Neuronal stem cell (in vitro differentiated cells): ENCODE measurements at regions not wholly inside any gene's neighbourhood (a gene's known extent, or its start where the extent isn't known, plus 50 kb on each side); places are given as distances from the start of the nearest gene placed in this dataset.

Experiments used
- DNase-seq: peaks from one replicate; pipeline ENCODE4 v3.0.0-alpha.2; 2013; ENCODE audit warnings: low spot score
- H2AFZ ChIP-seq: one replicate; pipeline ENCODE4 v1.6.1; 2013; ENCODE audit warnings: mild to moderate bottlenecking, low read length, inconsistent platforms
- H2AK5ac ChIP-seq: 2 replicates; pipeline ENCODE4 v1.6.1; 2013; ENCODE audit warnings: low read depth, mild to moderate bottlenecking, inconsistent platforms, low read length, moderate library complexity, mixed read lengths
- H2BK120ac ChIP-seq: 2 replicates; pipeline ENCODE4 v1.6.1; 2013; ENCODE audit warnings: low read depth, mild to moderate bottlenecking, inconsistent platforms, low read length, moderate library complexity, mixed read lengths
- H2BK12ac ChIP-seq: one replicate; pipeline ENCODE4 v1.6.1; 2013; ENCODE audit warnings: low read length, inconsistent platforms
- H2BK15ac ChIP-seq: 2 replicates; pipeline ENCODE4 v1.6.1; 2013; ENCODE audit warnings: mild to moderate bottlenecking, low read length, inconsistent platforms, mixed read lengths
- H2BK5ac ChIP-seq: one replicate; pipeline ENCODE4 v1.6.1; 2013; ENCODE audit warnings: inconsistent platforms, mild to moderate bottlenecking, low read length, moderate library complexity
- H3K14ac ChIP-seq: one replicate; pipeline ENCODE4 v1.6.1; 2013; ENCODE audit warnings: low read length, inconsistent platforms
- H3K18ac ChIP-seq: 2 replicates; pipeline ENCODE4 v1.6.1; 2013; ENCODE audit warnings: low read length, inconsistent platforms
- H3K23ac ChIP-seq: 2 replicates; pipeline ENCODE4 v1.6.1; 2013; ENCODE audit warnings: low read depth, mild to moderate bottlenecking, mixed read lengths, low read length, inconsistent platforms; ENCODE audit not compliant: poor library complexity
- H3K27ac ChIP-seq: replicated peaks from 3 replicates; pipeline ENCODE4 v1.5.1; 2013; ENCODE audit warnings: low read length, inconsistent platforms
- H3K27me3 ChIP-seq, 3 experiments: 2 replicates each; pipeline ENCODE4 v1.6.1; 2013; ENCODE audit warnings: low read length in 3 of 3, mild to moderate bottlenecking in 2 of 3, inconsistent platforms in 1 of 3, low read depth in 1 of 3, mixed read lengths in 1 of 3, moderate library complexity in 1 of 3; ENCODE audit not compliant: control insufficient read depth in 3 of 3, insufficient read depth in 3 of 3
- H3K36me3 ChIP-seq, 2 donors: replicated peaks in 1 of 2; 2 replicates each; pipeline ENCODE4 v1.6.1; 2013; ENCODE audit warnings: low read length in 2 of 2; ENCODE audit not compliant: control insufficient read depth in 2 of 2, insufficient read depth in 2 of 2
- H3K4ac ChIP-seq: 2 replicates; pipeline ENCODE4 v1.6.1; 2013; ENCODE audit warnings: inconsistent platforms, mild to moderate bottlenecking, low read length, moderate library complexity
- H3K4me1 ChIP-seq, 2 donors: 1 replicate in 1 of 2; 2 replicates in 1 of 2; pipeline ENCODE4 v1.6.1; 2013; ENCODE audit warnings: low read length in 2 of 2, low read depth in 1 of 2; ENCODE audit not compliant: control insufficient read depth in 2 of 2, insufficient read depth in 1 of 2
- H3K4me2 ChIP-seq: one replicate; pipeline ENCODE4 v1.6.1; 2013; ENCODE audit warnings: mild to moderate bottlenecking, low read length, inconsistent platforms; ENCODE audit not compliant: insufficient read depth, poor library complexity, severe bottlenecking
- H3K4me3 ChIP-seq, 2 donors: 2 replicates each; pipeline ENCODE4 v1.5.1; 2013; ENCODE audit warnings: low read length in 2 of 2, mild to moderate bottlenecking in 2 of 2, inconsistent platforms in 1 of 2, moderate library complexity in 1 of 2
- H3K79me1 ChIP-seq: one replicate; pipeline ENCODE4 v1.6.1; 2013; ENCODE audit warnings: low read depth, mild to moderate bottlenecking, inconsistent platforms, low read length, moderate library complexity
- H3K9ac ChIP-seq: one replicate; pipeline ENCODE4 v1.6.1; 2013; ENCODE audit warnings: mild to moderate bottlenecking, low read depth, low read length, inconsistent platforms; ENCODE audit not compliant: poor library complexity
- H3K9me3 ChIP-seq, 2 donors: replicated peaks in 1 of 2; 2 replicates each; pipeline versions ENCODE3 to v1.6.1; 2013; ENCODE audit warnings: low read length in 2 of 2, mild to moderate bottlenecking in 2 of 2, inconsistent platforms in 1 of 2, low read depth in 1 of 2, mixed read lengths in 1 of 2, moderate library complexity in 1 of 2; ENCODE audit not compliant: control insufficient read depth in 2 of 2, insufficient read depth in 1 of 2
- H4K8ac ChIP-seq: one replicate; pipeline ENCODE4 v1.6.1; 2013; ENCODE audit warnings: low read depth, mild to moderate bottlenecking, inconsistent platforms, low read length, moderate library complexity
- H4K91ac ChIP-seq: one replicate; pipeline ENCODE4 v1.6.1; 2013; ENCODE audit warnings: low read length, low read depth, mild to moderate bottlenecking, inconsistent platforms; ENCODE audit not compliant: poor library complexity
- WGBS, 2 donors: extraction: QIAGEN DNeasy Blood & Tissue Kit; methylation state at CpG; one replicate each; pipeline ENCODE4 v1.1.7; 2013; ENCODE audit warnings: missing lambda C conversion rate in 2 of 2, mixed read lengths in 1 of 2; ENCODE audit not compliant: insufficient read length in 2 of 2, insufficient replicate concordance in 1 of 2; ENCODE audit errors: extremely low coverage in 2 of 2; 5-methylcytosine and 5-hydroxymethylcytosine counted together

DNA sequence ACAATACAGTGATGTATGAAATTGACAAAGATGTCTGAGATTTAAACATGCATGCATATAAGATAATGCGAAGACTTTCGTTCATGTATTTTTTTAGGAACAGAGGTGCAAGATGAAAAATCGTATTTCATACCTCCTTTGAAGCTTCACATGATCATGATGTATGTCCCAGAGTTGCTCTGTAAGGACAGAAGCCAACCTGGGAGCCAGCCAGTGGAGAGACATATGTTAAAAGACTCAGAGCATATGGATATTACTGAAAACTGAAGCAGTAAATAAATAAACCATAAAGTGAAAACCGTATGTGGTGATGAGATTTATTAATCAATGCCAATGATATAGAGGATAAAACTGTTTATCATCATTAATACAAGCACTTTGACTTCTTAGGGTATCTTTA lies 424.4 kb upstream of the NETO1 start:
- Histone ChIP-seq H3K4me2 (no peak overlapping the region), H3K79me1 (no peaks in the 10 kb centered on the region), H2BK15ac (no peak overlapping the region), H3K4me1 (no peaks in the 10 kb centered on the region), H4K91ac (no peak overlapping the region), H3K23ac (no peak overlapping the region), H3K14ac (no peak overlapping the region), H3K9me3 (no peaks in the 10 kb centered on the region), H3K27ac (no peak overlapping the region), H3K4ac (no peak overlapping the region), H2BK5ac (no peak overlapping the region), H3K27me3 (no peaks in the 10 kb centered on the region), H3K9ac (no peak overlapping the region), H4K8ac (no peak overlapping the region), H2BK12ac (no peak overlapping the region), H2AFZ (no peak overlapping the region), H2BK120ac (no peak overlapping the region), H3K4me3 (no peak overlapping the region), H3K36me3 (no peaks in the 10 kb centered on the region), H2AK5ac (no peak overlapping the region), H3K18ac (no peak overlapping the region)
- no peak for DNase-seq
- no CpG with 5 or more reads among the region's 4 CpGs for WGBS, 2 donors

DNA sequence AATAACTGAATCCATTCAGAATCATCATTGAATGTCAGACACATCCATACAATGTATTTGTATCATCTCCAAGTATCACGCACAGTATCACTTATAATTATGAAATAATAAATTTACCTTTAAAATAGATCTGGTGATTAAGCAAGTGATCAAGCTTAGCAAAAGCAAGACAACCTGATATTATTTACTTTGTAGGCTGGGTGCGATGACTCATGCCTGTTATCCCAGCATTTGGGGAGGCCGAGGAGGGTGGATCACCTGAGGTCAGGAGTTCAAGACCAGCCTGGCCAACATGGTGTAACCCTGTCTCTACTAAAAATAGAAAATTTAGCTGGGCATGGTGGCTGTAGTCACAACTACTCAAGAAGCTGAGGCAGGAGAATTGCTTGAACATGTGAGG lies 421.0 kb upstream of the NETO1 start:
- H2BK5ac ChIP-seq = no peak overlapping the region
- H3K9ac ChIP-seq = no peak overlapping the region
- no peak overlapping the region for H2BK12ac ChIP-seq
- no peak overlapping the region for H3K4me3 ChIP-seq
- H3K27me3 ChIP-seq = peaks cover 0 to 1% (median 0%) of the 10 kb centered on the region in 3 experiments
- H3K9me3 ChIP-seq = no peaks in the 10 kb centered on the region
- no peak overlapping the region for H3K4me2 ChIP-seq
- no peaks in the 10 kb centered on the region for H3K79me1 ChIP-seq
- H3K18ac ChIP-seq = no peak overlapping the region
- no peaks in the 10 kb centered on the region for H3K4me1 ChIP-seq
- no peak overlapping the region for H2BK120ac ChIP-seq
- no peak overlapping the region for H3K4ac ChIP-seq
- no peak overlapping the region for H3K14ac ChIP-seq
- H4K8ac ChIP-seq = no peak overlapping the region
- H4K91ac ChIP-seq = no peak overlapping the region
- no peaks in the 10 kb centered on the region for H3K36me3 ChIP-seq
- no peak overlapping the region for H3K23ac ChIP-seq
- no peak for DNase-seq
- H2AK5ac ChIP-seq = no peak overlapping the region
- H2BK15ac ChIP-seq = no peak overlapping the region
- no peak overlapping the region for H3K27ac ChIP-seq
- no CpG with 5 or more reads among the region's 3 CpGs for WGBS, 2 donors
- H2AFZ ChIP-seq = no peak overlapping the region

DNA sequence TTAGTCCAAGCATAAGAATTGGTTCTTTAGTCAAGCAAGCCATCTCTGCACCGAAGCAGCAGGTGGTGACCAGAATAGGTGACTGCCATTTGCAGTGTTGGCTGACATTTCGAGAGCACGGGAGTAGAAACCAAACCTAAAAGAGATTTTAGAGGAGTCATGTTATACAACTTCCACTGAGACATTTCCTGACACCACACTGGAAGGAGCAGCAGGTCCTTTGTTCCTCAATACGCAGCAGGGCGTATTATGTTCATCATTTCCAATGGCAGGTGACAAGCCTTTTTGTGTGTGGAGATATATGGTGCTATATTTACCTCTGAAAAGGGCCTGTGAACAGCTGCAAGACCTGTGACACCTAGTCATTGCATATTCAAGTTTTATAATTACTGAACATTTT lies 418.8 kb upstream of the NETO1 start:
- H3K79me1 ChIP-seq = no peaks in the 10 kb centered on the region
- H3K9ac ChIP-seq = no peak overlapping the region
- no peak overlapping the region for H4K91ac ChIP-seq
- H3K4ac ChIP-seq = no peak overlapping the region
- H3K9me3 ChIP-seq = no peaks in the 10 kb centered on the region
- no peaks in the 10 kb centered on the region for H3K4me1 ChIP-seq
- H2AFZ ChIP-seq = no peak overlapping the region
- no peak overlapping the region for H3K27ac ChIP-seq
- no peak overlapping the region for H3K4me2 ChIP-seq
- H3K36me3 ChIP-seq = no peaks in the 10 kb centered on the region
- no peak overlapping the region for H3K18ac ChIP-seq
- H2BK15ac ChIP-seq = no peak overlapping the region
- H2AK5ac ChIP-seq = no peak overlapping the region
- H3K14ac ChIP-seq = no peak overlapping the region
- peaks cover 0 to 1% (median 0%) of the 10 kb centered on the region in 3 experiments for H3K27me3 ChIP-seq
- H2BK12ac ChIP-seq = no peak overlapping the region
- no peak overlapping the region for H3K23ac ChIP-seq
- WGBS, 2 donors = no CpG with 5 or more reads among the region's 5 CpGs
- no peak overlapping the region for H2BK5ac ChIP-seq
- no peak overlapping the region for H2BK120ac ChIP-seq
- no peak for DNase-seq
- no peak overlapping the region for H4K8ac ChIP-seq
- H3K4me3 ChIP-seq = no peak overlapping the region

DNA sequence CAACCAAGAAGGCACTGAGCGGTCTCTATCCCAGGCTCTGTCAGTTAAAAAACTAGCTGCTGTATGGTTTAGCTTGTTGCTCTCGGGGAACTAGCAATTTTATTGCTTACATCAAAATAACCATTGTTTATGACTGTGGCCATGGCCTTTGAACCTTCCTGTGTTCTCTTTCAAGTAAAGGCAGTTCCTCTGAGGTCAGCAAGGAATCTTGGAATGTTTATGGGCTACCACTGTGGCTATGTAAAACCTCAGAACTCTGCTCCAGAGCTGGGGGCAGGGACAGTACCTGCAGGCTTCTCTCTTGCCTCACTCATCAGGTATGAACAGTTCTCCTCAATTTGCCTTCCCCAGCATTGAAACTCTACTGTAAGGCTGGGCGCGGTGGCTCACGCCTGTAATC lies 416.0 kb upstream of the NETO1 start:
- H3K9ac ChIP-seq = no peak overlapping the region
- no peak overlapping the region for H3K14ac ChIP-seq
- no peak overlapping the region for H3K27ac ChIP-seq
- H3K36me3 ChIP-seq = no peaks in the 10 kb centered on the region
- H2AK5ac ChIP-seq = no peak overlapping the region
- no peak overlapping the region for H3K23ac ChIP-seq
- H2BK5ac ChIP-seq = no peak overlapping the region
- no peak for DNase-seq
- peaks cover 2% of the 10 kb centered on the region for H3K79me1 ChIP-seq
- no CpG with 5 or more reads among the region's 5 CpGs for WGBS, 2 donors
- H4K91ac ChIP-seq = no peak overlapping the region
- no peak overlapping the region for H2AFZ ChIP-seq
- no peak overlapping the region for H3K4ac ChIP-seq
- H3K27me3 ChIP-seq = peaks cover 0 to 1% (median 0%) of the 10 kb centered on the region in 3 experiments
- H3K9me3 ChIP-seq = no peaks in the 10 kb centered on the region
- H3K18ac ChIP-seq = no peak overlapping the region
- H2BK15ac ChIP-seq = no peak overlapping the region
- H2BK120ac ChIP-seq = no peak overlapping the region
- H3K4me1 ChIP-seq = no peaks in the 10 kb centered on the region
- no peak overlapping the region for H3K4me3 ChIP-seq
- no peak overlapping the region for H2BK12ac ChIP-seq
- H3K4me2 ChIP-seq = no peak overlapping the region
- H4K8ac ChIP-seq = no peak overlapping the region
